HepG2 (cell line): ENCODE measurements at regions not wholly inside any gene's neighbourhood (a gene's known extent, or its start where the extent isn't known, plus 50 kb on each side); places are given as distances from the start of the nearest gene placed in this dataset.

Experiments
- ATF1 ChIP-seq: IDR thresholded peaks from 2 replicates; pipeline ENCODE4 v1.6.1; 2016; ENCODE audit warnings: mild to moderate bottlenecking, control low read depth
- CEBPG ChIP-seq: IDR thresholded peaks from 2 replicates; pipeline ENCODE4 v1.6.1; 2016
- LBX2 ChIP-seq: sonication (generic); formaldehyde crosslinking; IDR thresholded peaks from 2 replicates; pipeline ENCODE4 v1.5.0; 2020; ENCODE audit warnings: missing genetic modification reagents, mild to moderate bottlenecking, borderline replicate concordance
- POLR2AphosphoS5 ChIP-seq: IDR thresholded peaks from 2 replicates; pipeline ENCODE4 v1.6.1; 2012; ENCODE audit warnings: low read depth, low read length
- RNF219 ChIP-seq: sonication (generic); formaldehyde crosslinking; IDR thresholded peaks from 2 replicates; pipeline ENCODE4 v1.5.0; 2020; ENCODE audit warnings: mild to moderate bottlenecking, missing genetic modification reagents
- SP1 ChIP-seq, 2 experiments: fragments of 450-650 bp in 1 of 2; sonication (generic) in 1 of 2; formaldehyde crosslinking in 1 of 2; IDR thresholded peaks; 2 replicates each; pipeline versions ENCODE4 v1.4.0 to v1.6.1; 2016 to 2020; ENCODE audit warnings: missing genetic modification reagents in 1 of 2
- TBX2 ChIP-seq: sonication (generic); formaldehyde crosslinking; IDR thresholded peaks from 2 replicates; pipeline ENCODE4 v1.5.0; 2020; ENCODE audit warnings: missing genetic modification reagents, mild to moderate bottlenecking, borderline replicate concordance
- THRA ChIP-seq: sonication (generic); formaldehyde crosslinking; IDR thresholded peaks from 2 replicates; pipeline ENCODE4 v1.4.0; 2020; ENCODE audit warnings: missing genetic modification reagents, borderline replicate concordance
- ZBTB10 ChIP-seq: sonication (generic); formaldehyde crosslinking; IDR thresholded peaks from 2 replicates; pipeline ENCODE4 v1.4.0; 2020; ENCODE audit warnings: missing genetic modification reagents, borderline replicate concordance
- ZBTB25 ChIP-seq: IDR thresholded peaks from 2 replicates; pipeline ENCODE4 v1.6.1; 2018; ENCODE audit warnings: missing genetic modification reagents
- ZFP36L2 ChIP-seq: sonication (generic); formaldehyde crosslinking; IDR thresholded peaks from 2 replicates; pipeline ENCODE4 v1.4.0; 2020; ENCODE audit warnings: missing genetic modification reagents
- ZIK1 ChIP-seq: sonication (generic); formaldehyde crosslinking; IDR thresholded peaks from 2 replicates; pipeline ENCODE4 v1.5.0; 2020; ENCODE audit warnings: mild to moderate bottlenecking, low read depth, missing genetic modification reagents, borderline replicate concordance
- ZNF260 ChIP-seq: sonication (generic); formaldehyde crosslinking; IDR thresholded peaks from 2 replicates; pipeline ENCODE4 v1.4.0; 2020; ENCODE audit warnings: missing genetic modification reagents, low read depth, mild to moderate bottlenecking, borderline replicate concordance
- ZNF512 ChIP-seq: sonication (generic); formaldehyde crosslinking; IDR thresholded peaks from 2 replicates; pipeline ENCODE4 v1.4.0; 2020; ENCODE audit warnings: mild to moderate bottlenecking, missing genetic modification reagents
- ZNF710 ChIP-seq: sonication (generic); formaldehyde crosslinking; IDR thresholded peaks from 2 replicates; pipeline ENCODE4 v1.5.0; 2020; ENCODE audit warnings: mild to moderate bottlenecking, missing genetic modification reagents, borderline replicate concordance
- ZNF839 ChIP-seq: sonication (generic); formaldehyde crosslinking; IDR thresholded peaks from 2 replicates; pipeline ENCODE4 v1.4.0; 2020; ENCODE audit warnings: missing genetic modification reagents, mild to moderate bottlenecking, borderline replicate concordance

- TF ChIP-seq LBX2 (CRISPR knock-in tag) = no peak
- peak; percentile 70 for TF ChIP-seq ZNF710 (CRISPR knock-in tag)
- TF ChIP-seq ZNF512 (CRISPR knock-in tag) = no peak
- no peak for TF ChIP-seq ZBTB10 (CRISPR knock-in tag)
- peak; percentile 70 for TF ChIP-seq ATF1
- TF ChIP-seq CEBPG (CRISPR knock-in tag) = peak; percentile 48; the same call in 1 of the 2 replicates
- TF ChIP-seq TBX2 (CRISPR knock-in tag) = peak; percentile 92
- TF ChIP-seq ZBTB25 (CRISPR knock-in tag) = peak; percentile 30; the same call in 1 of the 2 replicates
- TF ChIP-seq ZIK1 (CRISPR knock-in tag) = no peak
- TF ChIP-seq ZFP36L2 (CRISPR knock-in tag) = no peak
- TF ChIP-seq RNF219 = no peak
- TF ChIP-seq SP1 (IDR thresholded peaks at IDR 0.05) = no peak
- no peak for TF ChIP-seq SP1 (CRISPR knock-in tag; IDR thresholded peaks at IDR 0.05)
- 0 out of 2 replicates have a peak, but pooled peaks have one; percentile 21 for TF ChIP-seq THRA (CRISPR knock-in tag)
- TF ChIP-seq ZNF839 (CRISPR knock-in tag) = no peak
- no peak for TF ChIP-seq POLR2AphosphoS5
- TF ChIP-seq ZNF260 (CRISPR knock-in tag) = no peak
These were observed 441.4 kb downstream of the RPS6KC1 start (continued) for GRCh38 chr1:213492161-213493041.
